Calu3 (cell line): ENCODE measurements at regions not wholly inside any gene's neighbourhood (a gene's known extent, or its start where the extent isn't known, plus 50 kb on each side); places are given as distances from the start of the nearest gene placed in this dataset.
"Not testable (repeated sequence)": the region's sequence is repeated elsewhere in the genome, so short reads cannot be mapped to it uniquely, and the experiment has no call there.

Experiments used
- BruUV-seq: library from RNA; stranded (reverse); fragments of 400-500 nt; replicated peaks from 2 replicates; lab custom pipeline; 2021; lab: Mats Ljungman, UMichigan
- CTCF ChIA-PET: fragments of 300-600 bp; sonication (Branson Sonifier 250); formaldehyde crosslinking; loops from one replicate; lab custom pipeline; 2022; ENCODE audit warnings: antibody characterized with exemption; lab: Charles Lee
- DNase-seq: peaks from one replicate; pipeline ENCODE4 v3.0.0; 2022
- H3K27ac Mint-ChIP-seq: one replicate; pipeline ENCODE4 v1.8.0; 2022; ENCODE audit warnings: mixed read lengths; ENCODE audit not compliant: unreplicated experiment
- H3K27me3 Mint-ChIP-seq: one replicate; pipeline ENCODE4 v1.8.0; 2022; ENCODE audit warnings: mixed read lengths; ENCODE audit not compliant: unreplicated experiment
- H3K36me3 Mint-ChIP-seq: one replicate; pipeline ENCODE4 v1.8.0; 2022; ENCODE audit warnings: mild to moderate bottlenecking, moderate library complexity, mixed read lengths; ENCODE audit not compliant: insufficient read depth, unreplicated experiment
- H3K4me1 Mint-ChIP-seq: one replicate; pipeline ENCODE4 v1.8.0; 2022; ENCODE audit warnings: mild to moderate bottlenecking, low read depth, mixed read lengths; ENCODE audit not compliant: unreplicated experiment
- H3K4me3 Mint-ChIP-seq: one replicate; pipeline ENCODE4 v1.8.0; 2022; ENCODE audit warnings: mild to moderate bottlenecking, low read depth, moderate library complexity, mixed read lengths; ENCODE audit not compliant: unreplicated experiment
- H3K9me3 Mint-ChIP-seq: one replicate; pipeline ENCODE4 v1.8.0; 2022; ENCODE audit warnings: low read depth, mixed read lengths; ENCODE audit not compliant: unreplicated experiment
- intact Hi-C: fragments of 100-400 bp; cut with micrococcal nuclease; formaldehyde crosslinking; loops from one replicate; pipeline ENCODE4 v1.10.0; 2022; ENCODE audit not compliant: unreplicated experiment
- TF ChIP-seq, protein P1 (sequence below): fragments of 200-600 bp; IDR thresholded peaks from one replicate; pipeline ENCODE4 v1.8.0; 2022; ENCODE audit warnings: antibody characterized with exemption; ENCODE audit not compliant: unreplicated experiment

DNA sequence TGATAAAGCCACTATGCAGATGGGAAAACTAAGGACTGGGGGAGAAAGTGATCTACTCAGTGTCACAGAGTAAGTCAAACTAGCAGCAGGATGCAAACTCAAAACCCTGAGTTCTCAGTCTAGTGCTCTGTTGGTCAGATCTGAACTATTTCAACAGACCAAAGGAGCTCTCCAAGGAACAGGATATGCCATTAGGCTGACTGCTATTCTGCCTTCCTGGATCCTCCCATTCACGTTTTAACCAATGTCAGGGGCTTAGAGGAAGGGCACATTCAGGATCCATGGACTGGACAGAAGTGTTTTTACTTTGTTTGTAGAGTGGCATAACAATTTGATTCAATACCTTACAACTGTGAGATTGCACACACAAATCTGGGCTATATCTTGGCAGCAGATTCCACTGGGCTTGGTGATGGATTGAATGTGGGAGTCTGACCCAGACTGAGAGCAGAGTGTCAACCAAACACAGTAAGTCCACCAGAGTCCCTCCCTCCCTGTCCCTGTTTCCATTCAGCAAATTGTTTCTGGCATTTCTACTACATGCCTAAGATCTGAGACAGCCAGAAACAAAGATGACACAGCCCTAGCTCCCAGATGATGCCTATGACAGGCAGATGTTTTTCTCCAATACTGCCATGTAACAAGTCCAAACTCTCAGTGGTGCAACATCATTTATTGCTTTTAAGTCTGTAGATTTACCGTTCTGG lies 337.8 kb upstream of the CDH5 start:
- peaks cover 56% of the 10 kb centered on the region for H3K27me3 Mint-ChIP-seq
- no peaks in the 10 kb centered on the region for H3K4me1 Mint-ChIP-seq
- CTCF ChIA-PET = no interaction called here
- no peaks in the 10 kb centered on the region for H3K9me3 Mint-ChIP-seq
- DNase-seq = no peak
- intact Hi-C loops = no loop called here
- no peaks in the 10 kb centered on the region for H3K36me3 Mint-ChIP-seq
- H3K27ac Mint-ChIP-seq = no peak overlapping the region
- no TSS peak for BruUV-seq
- TF ChIP-seq, protein P1, sequence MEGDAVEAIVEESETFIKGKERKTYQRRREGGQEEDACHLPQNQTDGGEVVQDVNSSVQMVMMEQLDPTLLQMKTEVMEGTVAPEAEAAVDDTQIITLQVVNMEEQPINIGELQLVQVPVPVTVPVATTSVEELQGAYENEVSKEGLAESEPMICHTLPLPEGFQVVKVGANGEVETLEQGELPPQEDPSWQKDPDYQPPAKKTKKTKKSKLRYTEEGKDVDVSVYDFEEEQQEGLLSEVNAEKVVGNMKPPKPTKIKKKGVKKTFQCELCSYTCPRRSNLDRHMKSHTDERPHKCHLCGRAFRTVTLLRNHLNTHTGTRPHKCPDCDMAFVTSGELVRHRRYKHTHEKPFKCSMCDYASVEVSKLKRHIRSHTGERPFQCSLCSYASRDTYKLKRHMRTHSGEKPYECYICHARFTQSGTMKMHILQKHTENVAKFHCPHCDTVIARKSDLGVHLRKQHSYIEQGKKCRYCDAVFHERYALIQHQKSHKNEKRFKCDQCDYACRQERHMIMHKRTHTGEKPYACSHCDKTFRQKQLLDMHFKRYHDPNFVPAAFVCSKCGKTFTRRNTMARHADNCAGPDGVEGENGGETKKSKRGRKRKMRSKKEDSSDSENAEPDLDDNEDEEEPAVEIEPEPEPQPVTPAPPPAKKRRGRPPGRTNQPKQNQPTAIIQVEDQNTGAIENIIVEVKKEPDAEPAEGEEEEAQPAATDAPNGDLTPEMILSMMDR = no peak
- no peak overlapping the region for H3K4me3 Mint-ChIP-seq

DNA sequence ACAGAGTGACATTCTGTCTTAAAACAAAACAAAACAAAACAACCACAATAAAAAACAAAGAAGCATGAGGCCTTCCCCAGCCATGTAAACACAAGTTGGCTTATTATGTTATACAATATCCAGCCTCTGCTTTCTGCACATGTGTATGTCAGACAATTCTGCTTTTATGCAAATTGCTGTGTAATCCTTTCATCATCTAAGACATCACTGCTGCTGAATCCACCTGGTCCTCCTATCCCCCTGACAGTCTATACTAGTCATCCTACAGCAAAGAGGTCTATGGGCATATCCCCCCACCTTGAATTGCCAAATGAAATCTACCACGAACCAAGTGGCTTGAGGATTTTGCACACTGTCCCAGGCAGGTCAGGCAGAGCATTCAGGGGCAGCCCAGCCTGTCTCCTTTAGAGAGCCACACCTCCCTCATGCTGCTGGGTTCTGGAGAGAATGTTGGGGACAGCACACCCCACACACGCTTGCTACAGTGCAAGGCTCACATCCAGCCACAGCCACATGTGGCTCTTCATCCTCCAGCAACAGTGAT lies 339.6 kb upstream of the CDH5 start:
- intact Hi-C loops = no loop called here
- Mint-ChIP-seq H3K4me1 (no peaks in the 10 kb centered on the region), H3K27me3 (peaks cover 56% of the 10 kb centered on the region), H3K9me3 (peaks cover 2% of the 10 kb centered on the region), H3K27ac (no peak overlapping the region), H3K4me3 (no peak overlapping the region), H3K36me3 (no peaks in the 10 kb centered on the region)
- DNase-seq = no peak
- TF ChIP-seq, protein P1 = no peak
- CTCF ChIA-PET = no interaction called here
- BruUV-seq = no TSS peak

DNA sequence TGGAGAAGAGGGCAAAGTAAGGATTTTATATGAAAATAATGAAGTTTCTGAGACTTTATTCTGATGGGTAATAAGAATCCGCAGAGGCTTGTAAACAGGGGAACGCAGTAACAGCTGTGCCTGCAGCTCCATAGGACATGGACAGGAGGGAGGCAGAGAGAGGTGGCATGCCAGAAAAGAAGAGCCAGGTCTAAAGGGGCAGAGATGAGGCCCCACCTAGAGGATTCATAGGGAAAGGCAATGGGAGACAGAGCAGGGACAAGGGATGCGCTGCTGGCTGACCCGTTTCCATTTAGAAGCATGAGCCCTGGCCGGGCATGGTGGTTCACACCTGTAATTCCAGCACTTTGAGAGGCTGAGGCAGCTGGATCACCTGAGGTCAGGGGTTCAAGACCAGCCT lies 340.3 kb upstream of the CDH5 start:
- H3K4me1 Mint-ChIP-seq = no peaks in the 10 kb centered on the region
- DNase-seq = peak; percentile 9
- no peak overlapping the region for H3K4me3 Mint-ChIP-seq
- H3K9me3 Mint-ChIP-seq = peaks cover 2% of the 10 kb centered on the region
- TF ChIP-seq, protein P1 = peak; percentile 27
- peaks cover 59% of the 10 kb centered on the region for H3K27me3 Mint-ChIP-seq
- intact Hi-C loops = no loop called here
- no TSS peak for BruUV-seq
- CTCF ChIA-PET = interaction anchor here (0.6 kb wide), 1 partner anchor 1041 kb away, joined by 7 read pairs; no protein-coding TSS in a partner anchor
- no peaks in the 10 kb centered on the region for H3K36me3 Mint-ChIP-seq
- no peak overlapping the region for H3K27ac Mint-ChIP-seq

DNA sequence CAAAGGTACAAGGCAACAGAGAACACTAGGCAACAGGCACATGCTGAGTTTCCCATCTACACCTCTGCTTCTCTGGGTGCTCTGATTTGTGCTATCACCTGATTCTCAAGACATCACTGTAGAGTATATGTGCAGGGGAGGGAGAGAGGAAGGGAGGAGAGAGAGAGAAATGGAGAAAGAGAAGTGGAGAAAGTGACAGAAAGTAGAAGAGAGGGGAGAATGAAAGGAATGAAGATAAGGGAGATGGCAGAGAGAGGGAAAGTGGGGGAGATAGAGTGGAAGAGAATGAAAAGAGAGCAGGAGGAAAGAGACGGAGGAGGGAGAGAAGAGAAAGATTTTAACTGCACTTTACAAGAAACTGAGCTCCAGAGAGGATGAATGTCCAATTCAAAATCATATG lies 340.7 kb upstream of the CDH5 start:
- BruUV-seq = no TSS peak

GRCh38 chr16:66024567-66024966 lies 341.9 kb upstream of the CDH5 start:
- H3K9me3 Mint-ChIP-seq, CTCF ChIA-PET, H3K27ac Mint-ChIP-seq, H3K36me3 Mint-ChIP-seq, DNase-seq, H3K4me3 Mint-ChIP-seq, BruUV-seq, intact Hi-C loops, H3K4me1 Mint-ChIP-seq: not testable (repeated sequence)
- H3K27me3 Mint-ChIP-seq = peaks cover 65% of the 10 kb centered on the region

More for the DNA sequence above, 340.7 kb upstream of the CDH5 start:
- no peaks in the 10 kb centered on the region for H3K4me1 Mint-ChIP-seq
- intact Hi-C loops = no loop called here
- peaks cover 2% of the 10 kb centered on the region for H3K9me3 Mint-ChIP-seq
- H3K36me3 Mint-ChIP-seq = no peaks in the 10 kb centered on the region
- H3K4me3 Mint-ChIP-seq = no peak overlapping the region
- H3K27me3 Mint-ChIP-seq = peaks cover 60% of the 10 kb centered on the region
- CTCF ChIA-PET = interaction anchor here (0.6 kb wide), 1 partner anchor 1041 kb away, joined by 7 read pairs; no protein-coding TSS in a partner anchor
- H3K27ac Mint-ChIP-seq = no peak overlapping the region
- TF ChIP-seq, protein P1 = no peak
- DNase-seq = no peak
